ENCODE measurements at regions not wholly inside any gene's neighbourhood (a gene's known extent, or its start where the extent isn't known, plus 50 kb on each side); places are given as distances from the start of the nearest gene placed in this dataset.

- POLR2A ChIA-PET, result no interaction called here
These were observed 132.8 kb upstream of the SPATS2L start for GRCh38 chr2:200173691-200174090.

More at GRCh38 chr2:200173691-200174090, 132.8 kb upstream of the SPATS2L start:
- Histone ChIP-seq H4K20me1 (replicated peaks; ENCODE audit: control insufficient read depth, extremely low read depth, insufficient read depth, low read length) (no peaks in the 10 kb centered on the region), H3K9ac (replicated peaks; ENCODE audit: extremely low read depth, insufficient read depth, low read length) (no peak overlapping the region), H3K9me1 (replicated peaks; ENCODE audit: control insufficient read depth, extremely low read depth, insufficient read depth, low read length) (no peaks in the 10 kb centered on the region), H3K4me3 (replicated peaks in 1 of 3; ENCODE audit: insufficient read depth in 1 of 3, low read depth in 1 of 3, low read length in 3 of 3) (no peak overlapping the region), H2AFZ (ENCODE audit: low read depth, low read length) (no peak overlapping the region), H3K4me2 (ENCODE audit: insufficient read depth, low read length) (no peak overlapping the region), H3K4me1 (ENCODE audit: control insufficient read depth, extremely low read depth, insufficient read depth, low read length) (no peaks in the 10 kb centered on the region), H3K27me3 (ENCODE audit: control insufficient read depth in 2 of 2, insufficient read depth in 2 of 2, low read length in 2 of 2) (peaks cover under 1 to 6% of the 10 kb centered on the region in 2 experiments), H3K9me3 (replicated peaks; ENCODE audit: control insufficient read depth, insufficient read depth, low read length) (no peaks in the 10 kb centered on the region), H3K36me3 (ENCODE audit: control insufficient read depth in 2 of 2, extremely low read depth in 1 of 2, insufficient read depth in 2 of 2, low read length in 2 of 2) (no peaks in the 10 kb centered on the region), H3K79me2 (ENCODE audit: control insufficient read depth, insufficient read depth, low read length) (no peaks in the 10 kb centered on the region), H3K27ac (ENCODE audit: insufficient read depth, low read depth, low read length) (no peak overlapping the region)
- no TSS peak for BruUV-seq (replicated peaks)
- CTCF ChIA-PET, result no interaction called here
- no peak for DNase-seq (ENCODE audit: low read depth, low spot score)
- no peak for TF ChIP-seq CTCF (IDR thresholded peaks at IDR 0.05; ENCODE audit: extremely low read depth in 1 of 2, insufficient read depth in 1 of 2, low read depth in 1 of 2, low read length in 2 of 2)
- TF ChIP-seq MYC (IDR thresholded peaks at IDR 0.05; ENCODE audit: low read depth, low read length), result no peak
- no peak for TF ChIP-seq GATA2 (IDR thresholded peaks at IDR 0.05; ENCODE audit: insufficient read depth, insufficient read length, low read depth, low read length)
- no peak for TF ChIP-seq EZH2 (IDR thresholded peaks at IDR 0.05; ENCODE audit: borderline replicate concordance, low read depth, low read length, severe bottlenecking)
- TF ChIP-seq MAX (IDR thresholded peaks at IDR 0.05; ENCODE audit: insufficient read depth, insufficient read length), result no peak
- TF ChIP-seq POLR2AphosphoS5 (IDR thresholded peaks at IDR 0.05; ENCODE audit: insufficient read depth, low read depth, low read length), result no peak
- TF ChIP-seq JUN (IDR thresholded peaks at IDR 0.05; ENCODE audit: borderline replicate concordance, insufficient read depth, insufficient read length, low read depth), result no peak
- TF ChIP-seq FOS (IDR thresholded peaks at IDR 0.05; ENCODE audit: borderline replicate concordance, insufficient read depth, low read length), result no peak
- TF ChIP-seq POLR2A (IDR thresholded peaks at IDR 0.05; ENCODE audit: low read depth, low read length), result no peak
- no peak for FAIRE-seq
- intact Hi-C loops (cut with micrococcal nuclease) (no loop called here), dilution Hi-C loops (cut with MboI; ENCODE audit: extremely low pct_ligation_motif_present, low sequenced_read_pairs) (no loop called here)

All from endothelial cell of umbilical vein (primary cell).